Inferior parietal cortex (tissue), 1 donor: ENCODE measurements at regions not wholly inside any gene's neighbourhood (a gene's known extent, or its start where the extent isn't known, plus 50 kb on each side); places are given as distances from the start of the nearest gene placed in this dataset.

Experiments
- DNase-seq: peaks from one replicate; pipeline ENCODE4 v3.0.0-alpha.2; 2016; ENCODE audit errors: extremely low spot score

- DNase-seq, result no peak
Measured at GRCh38 chr15:62607643-62608042, 434.9 kb upstream of the TPM1 start.

- no peak for DNase-seq
Measured at GRCh38 chr15:62608369-62608768, 434.2 kb upstream of the TPM1 start.

GRCh38 chr15:62610265-62610869 is 432.2 kb upstream of the TPM1 start:
- DNase-seq, result no peak

- DNase-seq, result no peak
Measured at GRCh38 chr15:62611002-62611401, 431.5 kb upstream of the TPM1 start.

- no peak for DNase-seq
Measured at GRCh38 chr15:62612183-62612733, 430.3 kb upstream of the TPM1 start.

GRCh38 chr15:62612771-62613170 is 429.8 kb upstream of the TPM1 start:
- no peak for DNase-seq

GRCh38 chr15:62616746-62617145 is 425.8 kb upstream of the TPM1 start:
- DNase-seq, result no peak

GRCh38 chr15:62617741-62618140 is 424.8 kb upstream of the TPM1 start:
- DNase-seq, result no peak

GRCh38 chr15:62618432-62618831 is 424.1 kb upstream of the TPM1 start:
- no peak for DNase-seq

- DNase-seq, result no peak
Measured at GRCh38 chr15:62618846-62619504, 423.6 kb upstream of the TPM1 start.

- DNase-seq, result no peak
Measured at GRCh38 chr15:62619526-62619925, 423.0 kb upstream of the TPM1 start.

- DNase-seq, result no peak
Measured at GRCh38 chr15:62622775-62623174, 419.8 kb upstream of the TPM1 start.

- no peak for DNase-seq
Measured at GRCh38 chr15:62624547-62625378, 417.8 kb upstream of the TPM1 start.

GRCh38 chr15:62625429-62626033 is 417.0 kb upstream of the TPM1 start:
- DNase-seq, result no peak

- no peak for DNase-seq
Measured at GRCh38 chr15:62626903-62627302, 415.6 kb upstream of the TPM1 start.

GRCh38 chr15:62631076-62631724 is 411.3 kb upstream of the TPM1 start:
- no peak for DNase-seq

- DNase-seq, result no peak
Measured at GRCh38 chr15:62636823-62637573, 405.5 kb upstream of the TPM1 start.

GRCh38 chr15:62637574-62637897 is 405.0 kb upstream of the TPM1 start:
- no peak for DNase-seq

GRCh38 chr15:62637950-62638619 is 404.5 kb upstream of the TPM1 start:
- no peak for DNase-seq

GRCh38 chr15:62639432-62639831 is 403.1 kb upstream of the TPM1 start:
- no peak for DNase-seq
